ENCODE measurements at regions not wholly inside any gene's neighbourhood (a gene's known extent, or its start where the extent isn't known, plus 50 kb on each side); places are given as distances from the start of the nearest gene placed in this dataset.
A peak's percentile ranks its signal among the peaks of the same experiment; 100 is the strongest.

DNA sequence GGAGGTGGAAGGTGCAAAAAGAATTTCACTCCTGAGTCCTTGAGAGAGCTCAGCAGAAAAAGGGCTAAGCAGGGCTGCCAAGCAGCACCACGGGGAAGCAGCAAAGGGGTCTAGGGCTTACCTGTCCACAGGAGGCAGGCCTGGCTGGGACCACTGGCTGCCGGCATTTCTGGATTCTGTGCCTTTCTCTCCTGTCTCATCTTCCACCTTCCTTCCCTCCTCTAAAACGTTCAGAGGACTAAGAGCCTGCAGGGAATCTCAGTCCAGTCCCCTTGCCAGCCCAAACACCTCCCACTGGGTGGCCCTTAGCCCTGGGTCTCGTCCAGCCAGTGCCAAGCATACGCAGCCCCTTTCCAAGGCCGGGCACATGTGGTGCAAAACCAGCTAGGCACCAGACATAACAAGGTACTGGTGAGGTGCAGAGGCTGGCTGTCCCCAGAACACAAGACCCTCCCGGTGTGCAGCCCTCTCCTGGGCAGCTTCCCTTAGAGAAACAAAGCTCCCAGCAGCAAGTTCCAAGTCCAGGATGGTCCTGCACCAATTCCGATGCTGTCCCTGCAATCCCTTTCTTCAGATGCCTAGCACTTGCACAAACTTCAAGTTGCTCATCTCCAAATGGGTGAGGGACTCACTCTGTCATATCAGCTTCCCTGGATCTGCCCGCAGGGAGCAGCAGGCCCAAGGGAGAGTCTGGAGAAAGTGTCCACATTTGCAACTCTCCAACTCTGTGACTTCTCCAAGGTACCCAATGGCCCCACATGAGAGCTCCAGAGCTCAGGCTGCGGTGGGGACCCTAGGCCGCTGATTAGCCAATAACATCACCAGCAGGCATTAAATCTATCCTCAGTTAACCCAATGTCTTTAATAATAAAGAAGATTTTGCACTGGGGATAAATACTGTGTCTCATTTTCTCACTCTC lies 126.3 kb downstream of the C5orf15 start:
- no peak for ATAC-seq
- intact Hi-C loops (cut with DNase I), result no loop called here
- no peak for DNase-seq

DNA sequence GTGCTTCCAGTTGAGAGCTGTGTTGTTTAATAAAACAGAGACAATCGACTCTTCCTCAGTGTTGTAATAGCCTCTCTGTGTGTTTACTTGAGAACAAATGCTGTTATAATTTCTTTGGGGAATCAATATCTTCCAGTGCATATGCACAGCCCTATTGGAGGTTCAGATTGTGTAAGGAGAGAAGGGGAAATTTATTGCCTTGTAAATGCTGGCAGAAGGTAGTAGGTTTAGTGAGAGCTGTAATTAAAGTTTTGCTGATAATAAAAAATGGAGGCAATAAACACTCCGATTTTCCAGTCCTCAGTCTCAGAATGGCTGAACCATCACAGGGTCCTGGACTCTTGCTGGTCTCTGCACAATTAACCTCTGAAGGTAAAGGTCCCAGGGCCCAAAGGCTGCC lies 128.3 kb downstream of the C5orf15 start:
- no peak for DNase-seq
- intact Hi-C loops (cut with DNase I), result no loop called here

DNA sequence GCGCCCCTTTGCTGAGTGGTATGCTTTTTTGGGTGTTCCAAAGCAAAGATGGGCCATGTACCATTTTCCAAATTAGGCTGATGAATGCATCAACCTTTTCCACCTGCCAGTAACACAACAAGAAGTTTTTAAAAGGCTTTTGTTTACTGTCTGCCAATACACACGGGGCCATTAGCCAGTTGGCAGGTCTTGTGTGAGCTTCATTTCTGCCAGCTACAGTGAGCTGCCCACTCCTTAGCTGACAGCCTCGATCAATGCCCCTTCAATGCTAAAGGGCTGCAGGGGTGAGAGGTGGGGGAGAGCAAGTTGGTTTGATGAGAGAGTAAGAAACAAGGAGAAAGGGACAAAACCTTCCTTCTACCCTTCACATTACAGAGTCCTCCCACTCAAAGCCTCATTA lies 128.7 kb downstream of the C5orf15 start:
- intact Hi-C loops (cut with DNase I), result no loop called here
- ATAC-seq (no peak), DNase-seq (no peak)

More for the DNA sequence above, 128.3 kb downstream of the C5orf15 start:
- ATAC-seq, result no peak

DNA sequence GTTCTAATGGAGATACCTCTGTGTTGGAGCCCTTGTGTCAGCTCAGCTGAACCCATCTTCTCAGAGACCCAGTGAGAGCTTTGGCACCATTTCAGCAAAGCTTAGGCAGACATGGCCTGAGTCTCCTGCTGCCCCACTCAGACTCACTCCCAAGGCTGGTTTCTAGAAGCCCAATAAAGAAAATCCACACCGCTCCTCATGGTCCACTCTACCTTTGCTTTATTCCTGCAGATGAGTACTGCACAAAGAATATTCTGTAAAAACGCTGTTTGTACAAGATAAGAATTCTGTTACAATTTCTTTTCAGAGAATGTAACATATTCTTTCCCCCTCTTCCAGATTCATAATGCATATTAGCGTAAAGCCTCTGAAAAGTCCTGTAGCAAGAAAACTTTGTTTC lies 129.3 kb downstream of the C5orf15 start:
- intact Hi-C loops (cut with DNase I), result no loop called here
- ATAC-seq (no peak), DNase-seq (no peak)

DNA sequence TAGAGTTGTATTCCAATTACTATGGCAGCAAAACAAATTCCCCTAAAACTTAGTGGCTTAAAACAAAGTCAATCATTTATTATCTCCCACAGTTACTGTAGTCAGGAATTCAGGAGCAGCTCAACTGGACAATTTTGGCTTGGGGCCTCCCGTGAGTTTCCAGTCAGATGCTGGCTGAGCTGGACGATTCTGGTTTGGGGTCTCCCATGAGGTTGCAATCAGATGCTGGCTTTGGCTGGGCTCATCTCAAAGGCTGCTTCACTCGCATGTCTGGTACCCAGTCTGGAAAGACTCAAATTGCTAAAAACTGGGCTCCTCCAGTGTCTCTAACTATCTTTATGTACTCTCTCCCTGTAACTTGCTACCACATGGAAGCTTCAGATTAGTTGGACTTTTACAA lies 130.1 kb downstream of the C5orf15 start:
- intact Hi-C loops (cut with DNase I), result no loop called here
- DNase-seq, result no peak
- ATAC-seq, result no peak

DNA sequence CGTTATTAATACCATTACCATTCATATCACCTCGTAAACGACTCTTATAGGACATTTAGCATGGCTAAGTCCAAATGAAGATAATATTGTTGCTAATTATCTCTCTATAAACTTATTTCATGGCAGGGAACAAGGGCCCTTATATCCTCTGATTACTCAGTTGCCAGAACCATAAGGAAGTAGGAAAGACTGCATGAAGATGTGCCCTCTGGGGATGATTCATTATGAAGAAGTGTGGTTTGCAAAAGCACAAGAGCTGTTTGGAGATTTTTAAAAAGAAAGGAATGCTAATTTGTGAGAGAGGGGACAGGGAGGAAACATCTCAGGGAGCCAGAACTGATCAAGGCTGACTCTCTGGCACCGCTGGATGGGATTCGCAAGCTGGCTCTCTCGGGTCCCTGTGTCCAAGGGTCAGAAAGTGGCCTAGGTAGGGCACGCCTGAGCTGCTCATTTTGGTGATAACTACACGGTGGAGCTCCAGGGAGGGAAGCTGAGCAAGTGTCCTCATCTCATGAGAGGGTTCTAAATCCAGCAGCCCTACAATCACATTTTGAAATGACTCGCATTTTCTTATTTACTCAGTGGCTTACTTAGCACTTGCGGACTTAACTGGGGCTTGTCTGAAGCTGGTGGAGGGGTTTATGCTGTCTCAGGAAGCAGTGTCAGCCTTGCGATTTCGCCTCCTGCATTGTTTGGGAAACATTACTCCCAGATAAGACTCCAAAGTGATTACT lies 136.8 kb downstream of the C5orf15 start:
- DNase-seq, result no peak

DNA sequence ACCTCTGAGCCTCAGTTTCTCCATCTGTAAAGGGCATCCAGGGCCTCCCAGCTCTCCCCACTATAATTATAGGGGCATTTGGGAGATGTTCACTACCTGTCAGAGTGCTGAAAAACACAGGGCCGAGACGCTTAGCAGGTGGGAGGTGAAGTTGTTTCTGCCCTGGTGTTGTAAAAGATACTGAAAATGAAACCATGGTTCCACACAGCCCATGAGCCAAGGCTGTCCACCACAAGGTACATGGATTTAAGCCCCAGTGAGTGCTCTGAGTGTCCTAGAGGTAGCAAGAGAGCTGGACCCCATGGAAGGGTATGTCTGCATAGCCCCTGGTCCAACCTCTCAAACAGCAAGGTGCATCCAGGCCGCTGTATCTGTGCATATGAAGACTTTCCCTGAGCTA lies 137.5 kb downstream of the C5orf15 start:
- ATAC-seq (no peak), DNase-seq (no peak)
- intact Hi-C loops (cut with DNase I), result no loop called here

More for the DNA sequence above, 136.8 kb downstream of the C5orf15 start:
- ATAC-seq, result no peak
- intact Hi-C loops (cut with DNase I), result no loop called here

DNA sequence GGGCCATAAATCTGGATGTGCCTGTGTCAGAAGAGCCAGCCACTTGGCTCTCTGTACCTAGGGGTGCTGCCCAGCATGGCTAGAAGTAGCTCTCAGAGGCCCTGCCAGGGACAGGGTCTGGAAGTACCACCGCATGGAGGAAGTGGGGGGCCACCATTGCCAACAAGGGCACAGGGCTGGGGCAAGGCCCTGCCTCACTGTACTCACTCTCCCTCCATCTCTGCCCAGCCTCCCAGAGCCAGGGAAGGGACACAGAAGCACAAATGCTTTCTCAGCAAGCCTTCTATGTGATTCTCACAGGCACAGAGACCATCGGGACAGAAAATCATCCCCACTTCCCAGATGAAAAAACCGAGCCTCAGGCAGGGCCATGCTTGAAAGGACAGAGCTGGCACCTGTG lies 138.1 kb downstream of the C5orf15 start:
- DNase-seq, result no peak
- no peak for ATAC-seq
- intact Hi-C loops (cut with DNase I), result no loop called here

DNA sequence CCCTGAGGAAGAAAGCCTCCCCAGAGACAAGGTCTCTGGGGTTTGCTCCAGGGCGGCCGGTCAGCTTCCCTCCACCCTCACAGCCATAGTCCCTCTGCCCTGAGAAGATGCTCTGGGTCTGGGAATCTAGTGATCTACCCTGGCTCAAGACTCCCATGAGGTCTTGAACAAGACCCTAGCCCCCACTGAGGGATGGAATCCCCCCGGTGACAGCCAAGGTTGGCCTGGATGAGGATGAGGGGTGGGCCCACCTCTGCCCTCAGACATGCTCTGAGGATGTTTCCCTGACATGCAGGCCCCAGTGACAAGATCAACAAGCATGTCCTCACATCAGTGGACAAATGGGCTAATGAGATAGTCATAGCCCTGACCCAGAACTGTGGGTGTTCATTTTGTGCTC lies 138.6 kb downstream of the C5orf15 start:
- DNase-seq, result no peak
- intact Hi-C loops (cut with DNase I), result no loop called here
- no peak for ATAC-seq

DNA sequence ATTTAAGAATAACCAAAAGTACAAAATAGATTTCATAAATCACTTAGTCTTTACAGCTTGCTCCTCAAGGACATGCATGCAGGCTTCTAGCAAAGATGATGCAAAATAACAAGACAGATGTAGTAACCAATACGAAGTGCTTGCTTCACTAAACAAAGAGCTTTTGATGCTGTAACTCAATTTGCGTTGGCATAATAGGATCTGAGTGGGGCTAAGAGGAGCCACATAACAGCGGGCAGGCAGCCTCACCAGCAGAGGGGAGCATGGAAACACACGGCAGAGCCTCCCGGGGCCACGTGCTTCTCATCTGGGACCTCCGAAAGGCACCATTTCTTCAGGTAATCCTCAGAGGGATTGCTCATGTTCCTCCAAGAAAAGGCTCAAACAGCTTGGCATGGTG lies 139.7 kb downstream of the C5orf15 start:
- DNase-seq, result no peak
- ATAC-seq, result no peak
- intact Hi-C loops (cut with DNase I), result no loop called here

DNA sequence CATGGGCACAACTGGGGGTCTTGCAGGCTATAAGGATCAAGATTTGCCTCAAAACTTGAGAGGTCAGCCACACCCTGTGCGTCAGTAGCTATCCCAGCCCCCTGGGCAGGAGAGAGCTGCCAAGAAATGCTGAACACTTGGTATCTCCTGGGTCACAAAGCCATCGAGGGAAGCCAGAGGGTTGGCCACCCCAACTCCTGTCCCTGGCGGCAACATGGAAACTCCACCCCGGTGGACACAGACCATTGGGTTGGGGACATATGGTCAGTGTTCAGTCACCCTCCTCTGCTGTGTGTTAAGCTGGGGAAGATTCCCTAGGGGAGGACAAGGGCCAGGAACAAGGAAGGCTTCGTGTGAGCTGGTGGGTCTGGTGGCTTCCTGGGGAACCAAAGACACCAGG lies 140.6 kb downstream of the C5orf15 start:
- ATAC-seq, result no peak

DNA sequence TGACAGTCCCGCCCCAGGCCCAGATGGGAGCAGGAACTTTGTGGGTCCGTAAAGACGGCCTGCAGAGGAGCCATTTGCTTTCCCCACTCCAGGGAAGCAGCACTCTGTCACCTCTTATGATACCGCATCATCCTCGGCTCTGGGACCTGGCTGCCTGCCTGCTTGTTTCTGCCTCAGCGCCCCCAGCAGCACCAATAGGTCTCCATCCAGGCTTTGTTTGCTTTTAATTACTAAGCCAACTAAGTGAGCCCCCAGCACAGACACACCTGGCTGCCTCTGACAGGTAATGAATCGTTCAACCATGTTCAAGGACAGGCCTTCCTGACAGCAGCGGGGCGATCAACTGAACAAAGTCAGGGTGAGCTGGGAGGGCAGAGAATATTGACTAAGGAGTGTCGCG lies 141.4 kb downstream of the C5orf15 start:
- intact Hi-C loops (cut with DNase I), result no loop called here
- no peak for DNase-seq
- ATAC-seq, result no peak

More for the DNA sequence above, 140.6 kb downstream of the C5orf15 start:
- intact Hi-C loops (cut with DNase I), result no loop called here
- no peak for DNase-seq

DNA sequence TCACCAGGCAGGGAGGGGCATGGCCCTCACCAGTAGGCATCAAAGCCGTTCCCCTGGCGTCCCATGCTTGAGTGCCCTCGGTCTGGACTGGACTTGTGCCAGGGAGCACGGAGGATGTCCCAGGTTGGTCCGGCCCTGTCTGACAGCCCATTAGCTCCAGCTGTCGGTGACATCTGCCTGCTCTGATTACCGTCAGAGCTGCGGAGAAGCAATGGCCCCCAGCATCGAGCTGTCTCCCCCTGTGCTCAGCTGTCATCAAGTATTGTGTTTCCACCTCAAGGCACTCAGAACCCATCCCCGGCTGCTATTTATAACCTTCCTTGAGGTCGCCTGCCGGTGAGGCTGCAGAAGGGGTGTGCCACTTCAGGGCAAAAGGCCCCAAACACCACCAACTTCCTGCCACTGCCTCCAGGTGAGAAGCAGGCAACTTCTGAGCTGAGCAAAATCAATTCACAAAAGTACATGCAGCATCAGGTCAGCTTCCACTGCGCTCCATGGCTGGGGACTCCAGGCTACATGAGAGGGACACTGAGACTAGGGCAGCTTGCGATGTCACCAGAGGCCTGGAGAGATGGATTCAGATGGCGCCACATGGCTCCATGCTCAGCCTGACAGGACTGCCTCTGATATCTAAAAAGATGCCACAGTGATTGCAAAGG lies 142.7 kb downstream of the C5orf15 start:
- ATAC-seq (peak; percentile 17 to 68), DNase-seq (peak; percentile 47)
- intact Hi-C loops (cut with DNase I), result no loop called here

DNA sequence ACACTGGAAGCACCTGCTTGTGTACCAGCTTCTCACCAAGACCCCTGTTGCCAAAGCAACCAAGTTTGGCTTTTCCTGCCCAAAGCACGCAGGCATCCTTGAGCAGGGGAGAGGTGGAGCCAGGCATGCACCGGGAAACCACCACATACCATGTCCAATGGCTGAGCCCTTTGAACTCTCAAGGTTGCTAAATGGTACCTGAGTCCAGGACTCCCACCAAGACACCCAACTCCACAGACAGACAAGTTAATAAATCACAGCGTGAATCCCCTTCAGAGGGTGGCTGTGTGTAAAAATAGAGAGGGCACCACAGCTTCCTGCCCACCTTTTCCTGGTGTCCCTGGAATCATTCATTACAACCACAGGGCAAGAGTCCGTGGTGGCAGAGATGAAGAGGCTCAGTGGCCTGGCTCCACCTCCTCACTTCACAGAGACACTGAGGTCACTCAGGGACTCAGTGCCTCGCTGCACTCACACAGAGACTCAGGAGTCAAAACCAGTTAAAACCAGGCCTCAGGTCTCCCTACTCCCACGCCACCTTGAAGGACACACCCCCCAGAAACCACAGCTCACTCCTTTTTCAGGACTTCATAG lies 143.7 kb downstream of the C5orf15 start:
- no peak for DNase-seq
- no peak for ATAC-seq
- intact Hi-C loops (cut with DNase I), result no loop called here

DNA sequence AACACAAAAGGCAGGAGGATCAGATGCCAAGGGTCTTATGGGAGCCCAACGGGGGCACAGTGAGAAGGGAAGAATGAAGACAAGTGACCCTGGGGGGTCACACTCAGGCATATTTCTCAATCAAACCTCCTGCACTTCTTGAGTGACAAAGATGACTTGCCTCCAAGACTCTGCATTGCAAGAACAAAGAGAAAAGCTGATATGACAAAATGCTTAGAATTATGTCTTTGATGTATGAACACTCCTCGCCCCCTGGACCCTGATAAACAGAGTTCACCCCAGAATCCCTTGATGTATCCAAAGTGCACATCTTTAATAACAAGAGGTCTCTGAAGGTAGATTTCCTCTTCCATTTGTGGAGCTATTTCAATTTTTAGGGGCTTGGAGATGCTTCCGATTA lies 146.5 kb downstream of the C5orf15 start:
- no peak for ATAC-seq
- no peak for DNase-seq
- intact Hi-C loops (cut with DNase I), result no loop called here

DNA sequence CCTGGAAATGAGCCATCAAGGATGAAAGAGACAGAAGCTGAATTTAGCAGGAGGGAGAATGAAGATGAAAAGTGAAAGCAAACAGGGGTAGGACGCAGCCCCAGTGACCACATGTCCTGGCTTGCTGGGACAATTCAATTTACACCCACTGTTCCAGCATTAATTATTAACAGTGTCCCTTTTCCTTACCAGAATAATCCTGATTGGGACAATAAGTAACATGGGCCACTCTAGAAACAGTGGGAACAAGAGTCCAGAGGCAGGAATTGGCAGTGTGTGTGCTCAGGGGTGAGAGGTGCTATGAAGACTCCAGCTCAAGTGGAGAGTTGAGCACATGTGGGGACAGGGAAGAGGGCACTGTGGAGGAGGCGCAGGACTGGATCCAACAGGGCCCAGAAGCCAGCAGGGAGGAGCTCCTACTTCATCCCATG lies 147.1 kb downstream of the C5orf15 start:
- intact Hi-C loops (cut with DNase I), result no loop called here
- DNase-seq (no peak), ATAC-seq (peak; percentile 36 to 73)

DNA sequence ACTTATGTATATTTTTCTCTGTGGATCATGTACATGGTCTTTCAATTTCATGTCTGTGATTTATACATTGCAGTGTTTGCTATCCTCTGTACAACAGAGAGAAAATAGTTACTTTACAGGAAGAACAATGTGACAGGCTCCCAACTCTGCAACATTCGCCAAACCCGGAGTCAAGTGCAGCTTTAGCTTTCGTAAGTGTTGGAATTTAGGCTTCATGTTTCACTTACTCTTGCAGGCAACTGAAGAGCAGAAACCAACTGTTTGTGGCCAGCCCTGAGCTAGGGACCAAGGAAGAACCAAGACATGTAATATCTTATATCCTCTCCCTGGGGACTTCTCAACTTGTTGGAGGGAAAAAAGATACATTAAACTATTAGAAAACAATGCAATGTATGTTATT lies 147.9 kb downstream of the C5orf15 start:
- DNase-seq (no peak), ATAC-seq (peak; percentile 25 to 69)
- intact Hi-C loops (cut with DNase I), result no loop called here

DNA sequence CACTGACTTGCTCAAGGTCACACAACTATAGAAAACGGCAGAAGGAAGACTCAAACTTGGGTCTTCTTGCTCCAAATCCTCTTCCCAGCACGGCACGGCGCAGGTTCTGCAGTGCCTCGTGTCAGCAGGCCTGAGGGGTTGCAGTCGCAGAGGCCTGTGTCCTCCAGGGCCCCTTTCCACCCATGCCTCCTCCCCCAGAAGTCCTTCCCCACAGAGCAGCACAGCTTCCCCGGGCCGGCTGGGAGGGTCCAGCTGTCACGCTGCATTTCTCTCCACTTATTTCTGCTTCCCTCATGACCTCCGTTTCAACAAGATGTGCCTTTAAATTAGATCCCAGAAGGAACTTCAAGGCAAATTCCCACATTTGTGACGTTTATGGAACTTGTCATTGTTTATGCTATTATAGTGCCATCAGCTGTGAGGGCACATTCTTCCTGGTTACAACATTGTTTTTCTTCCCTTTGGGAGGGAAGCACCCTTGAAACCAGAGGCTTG lies 148.4 kb downstream of the C5orf15 start:
- DNase-seq, result no peak
- intact Hi-C loops (cut with DNase I), result no loop called here
- ATAC-seq, result no peak

DNA sequence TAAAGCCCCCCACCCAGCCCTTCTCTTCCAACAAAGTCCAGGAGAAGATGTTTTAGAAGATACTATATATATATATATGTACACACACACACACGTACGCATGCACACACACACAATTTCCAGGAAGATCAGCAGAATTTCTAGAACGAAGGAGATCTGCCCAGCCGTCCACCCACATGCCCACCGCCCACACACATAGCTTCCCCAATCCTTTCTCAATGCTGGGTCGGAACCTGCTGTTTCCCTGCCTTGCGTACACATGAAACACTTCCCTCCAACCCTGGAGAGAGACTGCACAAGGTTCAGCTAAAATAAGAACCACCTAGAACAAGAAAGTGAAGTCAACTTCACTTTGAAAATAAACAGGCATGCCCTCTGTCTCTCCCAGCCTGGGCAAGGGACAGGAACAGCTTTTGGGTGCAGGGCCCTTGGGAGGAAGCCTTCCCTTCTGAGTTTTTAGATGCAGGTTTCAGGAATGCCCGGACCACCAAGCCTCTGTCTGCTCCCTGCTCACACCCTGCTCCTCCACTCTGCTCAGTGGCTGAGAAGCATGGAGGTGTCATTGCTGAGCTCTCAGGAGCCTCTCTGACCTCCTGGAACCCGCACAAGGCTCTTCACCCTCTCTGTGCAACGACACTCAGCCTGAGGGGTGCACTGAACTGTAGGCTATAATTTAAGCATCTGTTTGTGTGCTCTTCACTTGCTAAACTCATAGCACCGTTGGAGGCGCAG lies 149.4 kb downstream of the C5orf15 start:
- intact Hi-C loops (cut with DNase I), result no loop called here
- DNase-seq, result no peak
- no peak for ATAC-seq
